HG03060 (cell line): ENCODE measurements at regions not wholly inside any gene's neighbourhood (a gene's known extent, or its start where the extent isn't known, plus 50 kb on each side); places are given as distances from the start of the nearest gene placed in this dataset.
A peak's percentile ranks its signal among the peaks of the same experiment; 100 is the strongest.

Experiments
- ATAC-seq: cut with Tn5 transposase; IDR thresholded peaks from one replicate; pipeline ENCODE4 v1.9.1; 2021; ENCODE audit warnings: low read depth, moderate number of reproducible peaks; ENCODE audit not compliant: unreplicated experiment

DNA sequence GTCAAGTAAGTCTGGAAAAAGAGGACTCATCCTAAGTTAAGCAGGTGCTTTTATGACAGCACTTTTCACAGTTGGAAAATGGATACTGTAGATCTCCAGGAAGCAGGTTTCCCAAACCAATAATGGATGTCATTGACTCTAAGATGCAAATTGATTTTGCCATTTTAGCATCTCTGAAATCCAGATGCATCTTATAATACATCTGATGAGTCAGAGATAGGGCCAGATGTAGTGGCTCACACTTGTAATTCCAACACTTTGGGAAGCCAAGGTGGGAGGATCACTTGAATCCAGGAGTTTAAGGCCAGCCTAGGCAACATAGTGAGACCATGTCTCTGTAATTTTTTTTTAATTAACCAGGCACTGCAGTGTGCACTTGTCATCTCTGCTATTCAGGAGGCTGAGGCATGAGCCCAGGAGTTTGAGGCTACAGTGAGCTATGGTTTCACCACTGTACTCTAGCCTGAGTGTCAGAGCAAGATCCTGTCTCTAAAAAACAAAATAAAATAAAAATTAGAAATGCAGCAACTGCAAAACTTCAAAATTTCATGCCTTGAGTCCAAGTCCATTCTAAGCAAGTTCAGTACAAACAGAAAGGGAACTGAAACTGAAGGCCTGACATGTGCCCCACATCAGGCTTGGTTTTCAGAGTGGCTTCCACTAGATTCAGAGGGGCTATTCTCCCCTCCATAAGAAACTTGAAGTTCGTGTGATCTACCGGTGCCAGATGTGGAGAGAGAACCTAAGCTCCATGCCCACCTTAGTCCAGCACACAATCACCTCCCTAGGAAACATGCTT is 267.8 kb upstream of the NCKAP5 start:
- no peak for ATAC-seq

DNA sequence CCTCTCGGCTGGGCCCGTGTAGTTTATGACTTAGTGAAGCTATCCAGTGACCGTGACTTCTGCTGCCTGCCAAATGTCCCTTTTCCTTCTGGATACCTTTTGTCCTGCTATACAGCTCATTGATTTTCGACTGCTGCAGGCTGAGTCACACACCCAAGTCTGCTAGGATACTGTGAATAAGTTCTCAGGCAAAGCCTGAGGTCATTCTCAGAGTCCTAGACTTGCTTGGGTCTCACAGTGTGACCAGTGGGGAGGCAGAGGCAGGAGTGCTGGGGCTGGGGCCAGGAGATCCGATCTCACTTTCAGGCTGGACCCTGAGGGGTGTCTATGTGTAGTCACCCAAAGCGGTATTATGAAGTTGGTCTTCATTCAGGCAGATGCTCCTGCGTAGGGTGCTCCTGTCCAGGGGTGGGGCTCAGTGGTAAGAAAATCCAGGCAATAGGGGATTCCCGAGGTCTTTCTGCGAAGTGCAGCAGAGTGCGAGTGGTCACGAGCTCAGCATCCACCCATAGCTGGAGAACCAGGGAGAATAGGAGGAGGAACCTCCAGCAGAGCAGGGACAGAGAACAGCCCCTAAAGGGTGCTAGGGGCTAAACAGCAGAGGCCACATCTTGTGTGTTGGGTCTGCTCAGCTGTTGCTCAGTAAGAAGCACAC is 268.6 kb upstream of the NCKAP5 start:
- no peak for ATAC-seq

DNA sequence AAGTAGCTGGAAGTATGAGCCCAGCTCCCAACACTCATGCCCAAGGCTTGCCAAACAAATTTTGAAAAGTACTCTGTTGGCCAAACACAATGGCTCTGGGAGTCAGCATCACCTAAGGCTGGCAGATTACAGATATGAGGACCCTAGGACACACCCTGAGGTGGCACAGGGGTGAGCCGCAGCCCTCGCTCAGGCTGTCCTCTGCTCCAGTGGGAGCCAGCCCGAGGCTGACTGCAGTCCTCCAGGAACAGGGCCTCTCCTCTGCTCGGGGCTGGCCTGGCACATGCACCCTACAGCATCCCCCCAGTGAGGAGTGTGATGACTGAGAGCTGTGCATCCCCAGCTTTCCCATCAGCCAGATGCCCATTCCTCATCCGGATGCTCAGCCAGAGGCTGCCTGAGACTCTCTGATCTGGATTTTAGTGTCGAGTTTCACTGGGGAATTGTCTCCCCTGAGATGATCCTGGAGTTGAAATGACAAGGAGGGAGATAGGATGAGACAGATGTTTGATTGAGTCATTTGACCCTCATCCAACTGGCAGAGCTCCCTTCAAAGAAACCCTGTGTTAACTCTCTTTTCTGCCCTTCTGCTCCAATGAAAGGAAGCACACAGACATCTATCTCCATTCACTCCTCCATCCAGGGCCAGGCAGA is 269.3 kb upstream of the NCKAP5 start:
- no peak for ATAC-seq

DNA sequence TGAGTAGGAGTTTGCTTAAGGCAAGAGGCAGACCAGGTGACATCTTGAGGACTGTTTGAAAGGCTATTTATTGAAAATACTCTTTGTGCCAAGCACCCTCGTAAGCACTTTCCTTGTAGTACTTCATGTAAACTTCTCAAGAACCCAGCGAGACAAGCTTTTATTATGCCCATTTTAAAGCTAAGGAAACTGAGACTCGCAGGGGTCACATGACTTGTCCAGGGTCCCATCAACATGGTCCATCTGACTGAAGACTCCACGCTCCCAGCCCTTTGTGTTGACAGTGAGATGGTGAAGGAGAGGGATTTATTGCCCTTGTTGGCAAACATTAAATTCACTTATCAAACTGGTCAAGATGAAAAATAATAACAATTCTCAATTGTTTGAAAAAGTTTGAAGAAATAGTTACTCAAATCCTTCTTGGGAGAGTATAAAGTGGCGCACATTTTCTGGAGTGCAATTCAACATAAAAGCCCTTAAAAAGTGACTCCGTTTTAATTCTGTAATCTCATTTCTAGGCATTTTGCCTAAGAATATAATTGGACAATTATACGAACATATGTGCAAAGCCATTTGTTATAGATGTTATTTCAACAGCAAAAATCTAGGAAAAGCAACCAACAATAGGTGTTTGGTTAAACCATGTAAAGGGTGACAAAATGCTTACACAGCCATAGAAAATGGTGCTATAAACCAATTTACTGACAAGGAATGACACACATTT is 270.5 kb upstream of the NCKAP5 start:
- no peak for ATAC-seq

DNA sequence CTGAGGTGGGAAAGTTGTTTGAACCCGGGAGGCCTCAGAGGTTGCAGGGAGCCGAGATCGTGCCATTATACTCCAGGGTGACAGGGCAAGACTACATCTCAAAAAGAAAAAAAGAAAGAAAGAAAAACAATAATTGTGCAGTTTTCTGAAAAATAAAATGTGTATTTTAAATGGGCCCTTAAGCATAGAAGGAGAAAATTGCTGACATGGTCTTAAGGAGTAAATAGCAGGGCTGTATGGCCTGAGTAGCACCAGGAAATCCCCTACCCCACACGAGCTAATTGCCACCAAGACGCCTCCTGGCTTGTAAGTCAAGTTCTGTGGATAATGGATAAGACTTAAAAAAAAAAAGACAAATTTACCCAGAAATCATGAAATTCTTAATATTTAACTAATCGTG is 271.4 kb upstream of the NCKAP5 start:
- ATAC-seq, result no peak

DNA sequence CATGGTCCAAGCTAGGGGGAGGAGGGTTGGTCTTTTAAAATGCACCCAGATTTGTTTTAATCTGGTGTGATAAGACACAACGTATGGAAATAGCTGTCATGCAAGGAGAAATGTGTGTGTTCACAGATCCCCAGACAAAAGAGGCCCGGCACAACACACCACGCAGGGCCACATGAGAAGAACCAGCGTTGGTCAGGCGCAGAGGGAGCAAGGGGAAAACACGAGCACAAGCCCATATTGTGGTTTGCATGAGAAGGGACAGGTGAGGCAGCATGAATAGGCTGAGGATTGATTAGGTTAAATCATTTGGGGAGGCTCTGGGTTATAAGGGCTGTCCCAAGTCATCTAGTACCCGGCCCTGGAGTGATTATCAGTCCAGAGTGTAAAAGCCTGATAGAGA is 272.5 kb upstream of the NCKAP5 start:
- no peak for ATAC-seq

DNA sequence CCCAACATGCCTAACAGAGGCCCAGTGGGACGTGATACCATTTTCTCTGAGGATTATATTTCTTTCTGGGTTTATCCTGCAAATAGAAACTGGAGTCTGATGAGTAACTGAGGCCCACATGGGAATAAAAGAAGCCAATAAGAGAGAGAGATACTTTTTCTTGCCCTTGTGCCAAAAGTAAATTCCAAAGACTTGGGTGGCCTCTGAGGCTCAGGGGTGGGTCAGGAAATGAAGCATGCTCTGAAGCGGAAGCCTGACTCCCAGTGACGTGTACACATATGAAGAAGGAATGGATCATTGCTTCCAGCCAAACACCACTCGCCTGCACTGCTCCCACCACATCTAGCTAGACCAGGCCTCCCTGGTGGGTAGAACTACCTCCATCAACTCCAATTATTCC is 273.6 kb upstream of the NCKAP5 start:
- no peak for ATAC-seq

DNA sequence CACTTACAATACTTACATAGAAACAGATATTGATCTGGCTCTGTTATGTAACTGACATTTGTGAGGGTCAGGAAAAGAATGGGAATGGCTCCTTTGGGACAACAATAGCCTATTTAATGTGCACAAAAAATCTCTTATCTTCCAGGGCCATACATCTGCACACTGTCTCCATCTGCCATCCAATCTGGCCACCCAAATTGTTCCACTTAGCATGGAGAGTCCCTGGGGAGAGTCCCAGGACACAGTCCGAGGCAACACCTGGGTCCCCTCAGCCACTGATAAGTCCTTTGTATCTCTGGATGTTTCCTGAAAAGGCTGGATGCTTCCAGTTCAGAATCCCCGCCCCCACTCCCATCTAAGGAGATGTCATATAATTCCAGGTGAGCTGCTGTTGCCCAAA is 274.2 kb upstream of the NCKAP5 start:
- ATAC-seq, result no peak

DNA sequence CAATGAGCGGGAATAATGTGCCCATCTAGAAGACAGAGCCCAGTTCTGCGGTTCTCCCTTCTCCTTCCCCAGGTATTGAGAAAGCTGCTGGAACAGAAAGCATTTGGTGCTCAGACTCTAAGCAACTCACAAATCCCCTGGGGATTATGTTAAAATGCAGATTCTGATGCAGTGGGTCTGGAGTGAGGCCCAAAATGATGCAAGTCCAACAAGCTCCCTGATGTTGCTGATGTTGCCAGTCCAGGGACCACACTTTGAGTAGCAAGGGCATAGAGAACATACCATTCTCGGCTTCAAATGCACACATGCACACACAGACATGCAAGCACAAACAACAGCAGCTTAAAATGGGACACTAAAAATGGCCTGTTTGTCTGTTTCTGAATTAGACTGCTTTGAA is 274.8 kb upstream of the NCKAP5 start:
- no peak for ATAC-seq

DNA sequence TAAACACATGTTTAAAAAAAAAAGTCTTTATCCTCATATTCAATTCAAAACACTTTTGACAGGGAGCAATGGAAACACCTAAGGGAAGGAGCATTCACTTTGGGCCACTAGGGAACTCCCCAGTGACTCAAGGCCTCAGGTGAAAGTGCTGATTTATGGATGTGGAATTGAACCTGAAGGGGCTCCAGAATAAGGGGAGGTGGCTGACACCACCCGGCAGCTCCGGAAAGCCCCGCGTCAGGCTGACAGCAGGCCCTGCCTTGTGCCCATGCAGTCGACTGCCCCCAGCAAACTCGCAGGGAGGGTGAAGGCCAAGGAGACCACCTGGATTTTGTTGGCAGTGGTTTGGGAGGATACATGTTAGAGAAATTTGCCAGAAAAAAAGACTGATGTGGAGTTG is 275.3 kb upstream of the NCKAP5 start:
- ATAC-seq, result no peak

DNA sequence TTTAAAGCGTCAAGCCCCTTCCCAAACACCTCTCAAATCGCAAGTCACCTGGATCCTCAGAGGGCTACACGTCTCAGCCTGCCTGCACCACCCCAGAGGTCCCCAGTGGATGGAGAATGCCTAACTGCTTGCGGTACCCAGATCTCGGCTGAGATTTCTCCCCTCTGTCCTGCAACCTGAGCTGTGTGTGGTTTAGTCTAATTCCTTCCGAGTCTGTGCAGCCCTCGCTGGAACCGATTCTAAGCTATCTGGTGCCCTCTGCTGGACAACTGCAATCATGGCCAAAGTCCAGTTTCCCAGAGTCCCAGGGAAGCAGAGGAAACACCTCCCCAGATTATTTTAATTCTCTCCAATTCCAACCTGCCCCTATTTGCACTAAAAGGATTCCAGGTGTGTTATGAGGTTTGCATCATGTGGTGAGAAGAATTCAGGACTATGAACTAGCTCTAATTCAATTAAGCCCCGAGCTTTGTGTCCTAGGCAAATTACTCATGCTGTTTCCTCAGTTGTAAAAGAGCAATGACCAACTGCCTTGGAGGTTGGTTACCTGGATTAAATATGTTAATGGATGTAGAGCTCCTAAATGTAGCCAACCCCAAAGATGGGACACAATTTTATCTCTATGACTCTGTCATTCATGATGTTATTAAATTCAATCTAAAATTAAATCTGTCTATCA is 276.1 kb upstream of the NCKAP5 start:
- ATAC-seq, result peak; percentile 44

DNA sequence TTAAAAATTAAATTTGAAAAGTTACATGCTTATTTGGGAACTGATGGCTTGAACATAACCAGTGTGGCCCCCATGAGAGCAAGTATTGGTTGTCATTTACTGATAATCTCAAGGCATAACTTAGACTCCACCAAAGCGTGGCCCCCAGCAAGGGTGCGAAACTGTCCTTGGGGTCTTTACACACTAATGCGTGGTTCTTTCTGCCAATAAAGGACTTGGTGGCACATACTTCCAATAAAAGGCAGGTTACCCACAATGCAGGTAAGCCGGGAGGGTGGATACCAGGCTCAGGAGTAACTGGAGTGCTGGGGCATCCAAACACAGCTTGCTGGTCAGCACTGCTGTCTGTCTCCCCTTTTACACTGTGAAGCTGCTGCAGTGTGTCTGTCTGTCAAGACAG is 278.2 kb upstream of the NCKAP5 start:
- no peak for ATAC-seq

DNA sequence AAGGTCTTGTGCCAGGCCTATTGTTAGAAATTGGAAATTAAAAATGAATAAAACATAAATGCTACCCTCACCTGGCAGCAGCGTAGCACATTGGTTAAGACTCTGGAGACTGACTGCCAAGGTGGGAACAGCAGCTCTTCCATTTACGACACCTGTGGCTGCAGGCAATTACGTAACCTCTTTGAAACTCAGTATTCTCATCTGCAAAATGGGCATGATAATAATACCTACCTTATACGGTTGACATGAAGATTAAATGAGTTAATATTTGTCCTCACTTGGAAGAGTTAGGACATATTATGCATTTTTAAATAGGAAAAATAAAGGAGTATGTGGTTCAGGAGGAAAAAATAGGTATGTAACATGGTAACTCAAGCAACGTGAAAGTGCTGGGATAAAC is 279.3 kb upstream of the NCKAP5 start:
- ATAC-seq, result no peak

DNA sequence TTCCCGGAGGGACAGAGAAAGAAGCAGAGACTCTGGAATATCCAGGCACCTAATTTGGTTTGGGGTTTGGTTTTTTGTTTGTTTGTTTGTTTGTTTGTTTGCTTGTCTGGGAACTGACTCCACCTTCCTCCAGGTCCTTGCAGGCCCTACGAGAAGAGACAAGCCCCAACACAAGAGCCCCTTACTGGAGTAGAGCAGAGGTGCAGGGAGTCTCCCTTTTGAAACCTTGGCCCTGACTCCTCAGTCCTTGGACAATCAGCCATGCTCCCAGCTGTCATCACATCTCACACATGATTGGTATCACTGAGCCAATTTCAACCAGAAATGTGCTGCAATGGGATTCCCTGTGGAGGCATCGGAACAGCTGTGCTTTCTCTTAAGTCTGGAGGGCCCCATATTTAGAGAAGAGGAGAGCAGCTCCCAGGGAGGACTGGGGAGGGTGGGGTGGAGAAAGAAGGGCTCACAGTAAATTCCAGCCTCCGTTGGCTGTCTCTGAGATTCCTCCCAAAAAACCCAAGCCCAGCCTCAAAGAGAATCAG is 279.9 kb upstream of the NCKAP5 start:
- no peak for ATAC-seq

DNA sequence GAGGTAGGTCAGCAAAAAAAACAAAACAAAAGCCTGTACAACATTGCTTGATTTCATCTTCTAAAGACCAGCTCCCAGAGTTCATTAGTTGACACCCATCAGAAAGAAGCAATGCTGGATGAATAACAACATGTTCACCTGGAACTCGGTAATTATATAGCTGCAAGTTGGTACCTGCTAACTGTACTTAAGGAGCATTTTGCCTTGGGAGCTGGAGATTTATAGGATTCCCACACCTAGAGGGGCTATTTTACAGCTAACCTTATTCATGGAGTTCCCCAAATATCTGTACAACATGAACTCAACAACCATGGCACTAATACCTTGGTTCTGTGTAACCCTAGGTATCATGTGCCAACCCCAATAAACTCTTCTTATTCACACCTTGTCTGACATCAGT is 281.1 kb upstream of the NCKAP5 start:
- ATAC-seq, result no peak

DNA sequence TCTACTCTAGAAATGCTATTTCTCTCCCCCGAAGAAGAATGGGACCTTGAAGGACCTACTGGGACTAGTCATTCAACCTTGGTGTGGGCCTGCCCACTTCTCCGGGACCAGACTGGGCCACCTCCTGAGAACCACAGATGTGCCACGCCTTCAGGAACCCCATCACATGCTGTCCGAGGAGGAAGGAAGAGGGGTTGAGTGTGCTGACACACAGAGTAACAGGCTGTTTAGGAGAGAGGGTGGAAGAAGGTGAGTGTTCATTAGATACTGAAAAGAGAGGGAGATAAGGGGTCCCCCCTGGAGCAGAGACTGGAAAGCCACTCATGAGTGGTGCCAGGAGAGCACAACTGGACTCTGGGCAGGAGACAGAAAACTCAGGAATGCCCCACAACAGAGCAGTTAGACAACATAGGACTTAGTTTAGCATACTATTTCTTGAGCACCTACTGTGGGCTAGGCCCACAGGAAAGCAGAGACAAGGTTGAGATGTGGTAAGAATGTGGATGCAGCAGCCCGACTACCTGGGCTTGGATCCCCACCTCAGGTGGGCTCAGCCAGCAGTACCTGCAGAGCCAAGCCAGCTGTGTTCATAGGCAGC is 286.4 kb upstream of the NCKAP5 start:
- no peak for ATAC-seq

DNA sequence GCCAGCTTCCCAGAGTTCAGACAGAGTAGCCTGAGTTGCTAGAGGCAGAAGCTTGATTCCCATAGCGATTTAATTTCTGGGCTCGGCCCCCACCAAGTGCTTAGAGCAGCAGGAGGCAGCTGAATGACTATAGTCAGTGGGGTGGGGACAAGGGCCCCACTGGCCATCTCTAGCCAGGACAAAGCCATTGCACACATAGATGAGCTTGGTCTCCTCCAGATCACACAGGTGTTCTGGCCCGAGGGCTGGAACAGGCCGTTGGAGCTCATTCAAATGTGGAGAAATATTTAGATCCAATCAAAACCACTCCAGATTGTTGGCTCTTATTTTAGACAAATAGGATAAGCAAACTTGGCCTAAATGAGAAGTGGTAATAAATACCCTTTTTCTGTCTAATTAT is 287.3 kb upstream of the NCKAP5 start:
- no peak for ATAC-seq

DNA sequence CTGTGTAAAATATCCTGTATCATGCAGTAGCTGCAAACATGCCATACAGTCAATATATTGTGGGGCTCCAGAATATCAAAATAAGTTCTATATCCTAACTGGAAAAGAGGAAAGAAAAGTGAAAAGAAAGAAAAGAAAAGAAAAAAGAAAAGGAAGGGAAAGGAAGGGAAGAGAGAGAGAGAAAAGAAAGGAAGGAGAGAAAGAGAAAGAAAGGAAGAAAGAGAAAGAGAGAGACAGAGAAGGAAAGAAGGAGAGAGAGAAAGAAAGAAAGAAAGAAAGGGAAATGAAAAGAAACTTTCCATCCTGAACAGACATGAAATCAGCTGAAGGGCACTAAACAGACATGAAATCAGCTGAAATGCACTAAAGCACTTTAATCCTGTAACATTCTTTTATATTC is 288.4 kb upstream of the NCKAP5 start:
- no peak for ATAC-seq

DNA sequence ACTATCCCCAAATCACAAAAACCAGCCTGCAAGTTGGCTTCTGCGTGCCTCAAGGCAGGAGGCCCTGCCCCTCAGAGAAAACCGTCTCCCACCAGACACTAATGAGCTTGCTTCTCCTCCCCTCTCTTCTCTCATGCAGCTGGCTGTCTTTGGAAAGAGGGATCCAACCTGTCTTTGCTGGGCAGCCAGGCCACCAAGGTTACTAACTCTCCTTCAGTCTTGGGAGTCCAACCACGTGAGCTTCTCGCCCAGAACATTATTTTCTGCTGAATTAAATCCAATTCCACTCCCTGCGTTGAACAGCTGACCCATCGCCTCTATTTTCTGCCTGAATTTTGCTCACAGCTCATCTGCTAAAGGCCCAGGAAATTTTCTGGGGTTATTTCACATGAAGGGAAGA is 291.3 kb upstream of the NCKAP5 start:
- ATAC-seq, result no peak

DNA sequence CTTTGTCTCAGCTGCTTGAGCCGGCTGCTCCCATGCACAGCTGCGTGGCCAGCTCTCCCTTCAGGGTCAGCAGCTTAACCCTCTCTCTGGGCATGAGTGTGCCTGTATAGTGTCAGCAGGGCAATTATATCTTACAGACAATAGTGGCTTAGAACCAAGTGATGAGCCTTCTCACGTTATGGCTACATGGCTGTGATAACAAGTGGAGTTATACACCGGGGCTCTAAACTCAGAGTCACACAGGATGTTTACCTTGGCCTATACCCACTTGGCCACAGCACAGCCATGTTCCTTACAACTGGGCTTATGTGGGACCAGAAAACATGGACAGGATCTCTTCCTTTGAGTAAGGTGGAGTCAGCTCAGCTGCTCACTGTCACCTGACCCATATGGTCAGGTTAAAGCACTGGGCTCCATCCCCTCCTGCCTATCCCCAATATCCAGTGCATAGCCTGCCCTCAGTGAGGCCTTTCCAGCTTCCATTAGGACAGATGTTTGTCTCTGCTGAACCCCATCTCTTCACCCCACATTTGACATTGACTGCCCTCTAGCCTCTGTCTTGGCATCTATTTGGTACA is 294.2 kb upstream of the NCKAP5 start:
- no peak for ATAC-seq
